GM12878 (cell line): ENCODE measurements at regions not wholly inside any gene's neighbourhood (a gene's known extent, or its start where the extent isn't known, plus 50 kb on each side); places are given as distances from the start of the nearest gene placed in this dataset.

Source experiments
- ATAC-seq: fragments of 200-7000 bp; cut with Tn5 transposase; 3 replicates; pipeline ENCODE4 v1.9.1; 2020; ENCODE audit warnings: mild to moderate bottlenecking, moderate library complexity
- BruUV-seq: library from RNA; stranded (reverse); fragments of 400-500 nt; replicated peaks from 2 replicates; lab custom pipeline; 2021; lab: Mats Ljungman, UMichigan
- CTCF ChIA-PET: fragments of 300-600 bp; sonication (Branson Sonifier 250); formaldehyde crosslinking; extraction: SDS; loops from one replicate; lab custom pipeline; 2021; ENCODE audit warnings: inconsistent platforms; lab: Yijun Ruan, JAX
- POLR2A ChIA-PET: fragments of 350-600 bp; formaldehyde crosslinking; extraction: SDS; loops from one replicate; lab custom pipeline; 2021; ENCODE audit warnings: inconsistent platforms; lab: Charles Lee
- RAD21 ChIA-PET: fragments of 300-600 bp; sonication (Branson Sonifier 250); formaldehyde crosslinking; loops from one replicate; lab custom pipeline; 2023; ENCODE audit warnings: antibody characterized with exemption; ENCODE audit not compliant: unreplicated experiment; lab: Charles Lee
- SMC1A ChIA-PET: fragments of 300-600 bp; sonication (Branson Sonifier 250); formaldehyde crosslinking; loops from one replicate; lab custom pipeline; 2023; ENCODE audit not compliant: unreplicated experiment, uncharacterized antibody; lab: Charles Lee
- DNase-seq: peaks from one replicate; pipeline ENCODE4 v3.0.0-alpha.2; 2011; ENCODE audit warnings: low read depth, low spot score
- FAIRE-seq: peaks from 3 replicates; lab custom pipeline; 2011; peaks lifted over from hg19 to GRCh38; lab: Jason Lieb, UNC
- H2AFZ ChIP-seq: 2 replicates; pipeline ENCODE4 v1.6.0; 2011; ENCODE audit warnings: low read depth, low read length, control low read depth; ENCODE audit not compliant: control insufficient read depth
- H3K27ac ChIP-seq: 2 replicates; pipeline ENCODE4 v1.5.1; 2011; ENCODE audit warnings: control low read depth; ENCODE audit not compliant: control insufficient read depth, insufficient read depth
- H3K27me3 ChIP-seq, 2 experiments: replicated peaks in 1 of 2; 2 replicates each; pipeline versions ENCODE4 v1.6.0 to v1.6.1; 2011; ENCODE audit warnings: low read length in 1 of 2; ENCODE audit not compliant: control insufficient read depth in 2 of 2, insufficient read depth in 2 of 2
- H3K36me3 ChIP-seq, 2 experiments: 2 replicates each; pipeline ENCODE4 v1.5.1; 2011; ENCODE audit warnings: low read length in 1 of 2; ENCODE audit not compliant: control insufficient read depth in 2 of 2, insufficient read depth in 2 of 2
- H3K4me1 ChIP-seq: 2 replicates; pipeline ENCODE4 v1.6.1; 2011; ENCODE audit warnings: mild to moderate bottlenecking, low read length, moderate library complexity, mixed read lengths; ENCODE audit not compliant: control insufficient read depth, insufficient read depth
- H3K4me2 ChIP-seq: 2 replicates; pipeline ENCODE4 v1.6.0; 2011; ENCODE audit warnings: control low read depth; ENCODE audit not compliant: control insufficient read depth, insufficient read depth
- H3K4me3 ChIP-seq: fragments of 200-600 bp; sonication (generic); 2 replicates; pipeline ENCODE4 v1.5.1; 2016
- H3K79me2 ChIP-seq: 2 replicates; pipeline ENCODE4 v1.6.0; 2011; ENCODE audit warnings: low read length; ENCODE audit not compliant: control insufficient read depth, insufficient read depth
- H3K9ac ChIP-seq: 2 replicates; pipeline ENCODE4 v1.8.0; 2011; ENCODE audit warnings: low read length, control low read depth, mixed read lengths; ENCODE audit not compliant: control insufficient read depth, insufficient read depth
- H3K9me3 ChIP-seq: replicated peaks from 3 replicates; pipeline ENCODE4 v1.5.1; 2011; ENCODE audit warnings: mild to moderate bottlenecking, low read length; ENCODE audit not compliant: control insufficient read depth, insufficient read depth
- H4K20me1 ChIP-seq: 2 replicates; pipeline ENCODE4 v1.6.0; 2011; ENCODE audit not compliant: control insufficient read depth, insufficient read depth
- CBX5 ChIP-seq: sonication (generic); IDR thresholded peaks from 2 replicates; pipeline ENCODE4 v1.6.1; 2016; ENCODE audit warnings: low read depth, moderate library complexity, mild to moderate bottlenecking, inconsistent platforms
- E2F4 ChIP-seq: IDR thresholded peaks from 2 replicates; pipeline ENCODE4 v1.6.1; 2012; ENCODE audit warnings: low read depth, low read length, improper control_type of control experiment
- GATAD2B ChIP-seq: fragments of 450-650 bp; conservative IDR thresholded peaks from 2 replicates; pipeline ENCODE4 v1.6.1; 2017; ENCODE audit warnings: low read depth, mild to moderate bottlenecking, moderate library complexity
- IKZF2 ChIP-seq, 2 experiments: fragments of 450-650 bp; IDR thresholded peaks; 2 replicates each; pipeline ENCODE4 v1.6.1; 2017; ENCODE audit warnings: mild to moderate bottlenecking in 2 of 2, moderate library complexity in 2 of 2
- MAX ChIP-seq: IDR thresholded peaks from 2 replicates; pipeline ENCODE4 v1.6.1; 2012; ENCODE audit warnings: low read depth, low read length, improper control_type of control experiment
- NKRF ChIP-seq: fragments of 450-650 bp; conservative IDR thresholded peaks from 2 replicates; pipeline ENCODE4 v1.6.1; 2017; ENCODE audit warnings: mild to moderate bottlenecking, moderate library complexity
- SRF ChIP-seq, 2 experiments: IDR thresholded peaks; 2 replicates each; pipeline ENCODE4 v1.6.1; 2011; ENCODE audit warnings: low read depth in 2 of 2, low read length in 2 of 2, mild to moderate bottlenecking in 1 of 2, moderate library complexity in 1 of 2
- STAT3 ChIP-seq: IDR thresholded peaks from 2 replicates; pipeline ENCODE4 v1.6.1; 2011; ENCODE audit warnings: low read depth, low read length, improper control_type of control experiment
- TCF3 ChIP-seq: IDR thresholded peaks from 2 replicates; pipeline ENCODE4 v1.6.1; 2012; ENCODE audit warnings: low read depth, mild to moderate bottlenecking, low read length, borderline replicate concordance; ENCODE audit not compliant: insufficient read depth
- WGBS: methylation state at CpG from one replicate; pipeline ENCODE4 v1.1.6; 2016; ENCODE audit warnings: low lambda C conversion rate; ENCODE audit not compliant: insufficient replicate concordance, insufficient coverage; ENCODE audit errors: missing lambda C conversion rate; 5-methylcytosine and 5-hydroxymethylcytosine counted together
- in situ Hi-C: fragments of 300-500 bp; cut with MboI; formaldehyde crosslinking; loops from 9 replicates; pipeline ENCODE4 v1.14.3; 2018; ENCODE audit warnings: mixed read lengths
- intact Hi-C: fragments of 100-400 bp; cut with micrococcal nuclease; formaldehyde crosslinking; loops from one replicate; pipeline ENCODE4 v1.14.2; 2022; ENCODE audit not compliant: unreplicated experiment
- TF ChIP-seq, protein P1 (sequence below): fragments of 450-650 bp; IDR thresholded peaks from 2 replicates; pipeline ENCODE4 v1.6.1; 2018; ENCODE audit warnings: mild to moderate bottlenecking, low read depth, moderate library complexity; ENCODE audit not compliant: partially characterized antibody

GRCh38 chr3:106578911-106579310 lies 710.1 kb upstream of the CBLB start:
- H3K27me3 ChIP-seq: no peaks in the 10 kb centered on the region
- no peak overlapping the region for H3K9ac ChIP-seq
- no peaks in the 10 kb centered on the region for H3K9me3 ChIP-seq
- H3K79me2 ChIP-seq: no peaks in the 10 kb centered on the region
- 46% methylated on average over 1 of the region's 1 CpG for WGBS
- ATAC-seq: no peak
- ChIA-PET CTCF (no interaction called here), SMC1A (no interaction called here), POLR2A (no interaction called here), RAD21 (no interaction called here)
- intact Hi-C loops: no loop called here
- DNase-seq: no peak
- H3K4me1 ChIP-seq: no peaks in the 10 kb centered on the region
- in situ Hi-C loops: no loop called here
- H3K4me3 ChIP-seq: no peak overlapping the region
- TF ChIP-seq STAT3 (no peak), CBX5 (no peak), IKZF2 (IDR thresholded peaks at IDR 0.05) (no peak), NKRF (no peak), GATAD2B (no peak), TCF3 (no peak), SRF (IDR thresholded peaks at IDR 0.05; ENCODE audit: low read depth in 2 of 2, low read length in 2 of 2) (no peak), E2F4 (no peak), MAX (no peak)
- TF ChIP-seq, protein P1, sequence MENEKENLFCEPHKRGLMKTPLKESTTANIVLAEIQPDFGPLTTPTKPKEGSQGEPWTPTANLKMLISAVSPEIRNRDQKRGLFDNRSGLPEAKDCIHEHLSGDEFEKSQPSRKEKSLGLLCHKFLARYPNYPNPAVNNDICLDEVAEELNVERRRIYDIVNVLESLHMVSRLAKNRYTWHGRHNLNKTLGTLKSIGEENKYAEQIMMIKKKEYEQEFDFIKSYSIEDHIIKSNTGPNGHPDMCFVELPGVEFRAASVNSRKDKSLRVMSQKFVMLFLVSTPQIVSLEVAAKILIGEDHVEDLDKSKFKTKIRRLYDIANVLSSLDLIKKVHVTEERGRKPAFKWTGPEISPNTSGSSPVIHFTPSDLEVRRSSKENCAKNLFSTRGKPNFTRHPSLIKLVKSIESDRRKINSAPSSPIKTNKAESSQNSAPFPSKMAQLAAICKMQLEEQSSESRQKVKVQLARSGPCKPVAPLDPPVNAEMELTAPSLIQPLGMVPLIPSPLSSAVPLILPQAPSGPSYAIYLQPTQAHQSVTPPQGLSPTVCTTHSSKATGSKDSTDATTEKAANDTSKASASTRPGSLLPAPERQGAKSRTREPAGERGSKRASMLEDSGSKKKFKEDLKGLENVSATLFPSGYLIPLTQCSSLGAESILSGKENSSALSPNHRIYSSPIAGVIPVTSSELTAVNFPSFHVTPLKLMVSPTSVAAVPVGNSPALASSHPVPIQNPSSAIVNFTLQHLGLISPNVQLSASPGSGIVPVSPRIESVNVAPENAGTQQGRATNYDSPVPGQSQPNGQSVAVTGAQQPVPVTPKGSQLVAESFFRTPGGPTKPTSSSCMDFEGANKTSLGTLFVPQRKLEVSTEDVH: no peak
- no peak overlapping the region for H3K27ac ChIP-seq
- H3K4me2 ChIP-seq: no peak overlapping the region
- no TSS peak for BruUV-seq
- no peak overlapping the region for H2AFZ ChIP-seq
- H4K20me1 ChIP-seq: no peaks in the 10 kb centered on the region
- FAIRE-seq: no peak
- H3K36me3 ChIP-seq: no peaks in the 10 kb centered on the region
